BJ (cell line): ENCODE measurements at regions not wholly inside any gene's neighbourhood (a gene's known extent, or its start where the extent isn't known, plus 50 kb on each side); places are given as distances from the start of the nearest gene placed in this dataset.
"Not testable (repeated sequence)": the region's sequence is repeated elsewhere in the genome, so short reads cannot be mapped to it uniquely, and the experiment has no call there.

Experiments
- CTCF ChIA-PET: fragments of 350-600 bp; formaldehyde crosslinking; extraction: SDS; loops from one replicate; lab custom pipeline; 2021; ENCODE audit warnings: antibody characterized with exemption, inconsistent platforms; lab: Yijun Ruan, JAX
- POLR2A ChIA-PET: fragments of 300-600 bp; sonication (Branson Sonifier 250); formaldehyde crosslinking; extraction: SDS; loops from one replicate; lab custom pipeline; 2021; ENCODE audit warnings: antibody characterized with exemption; lab: Charles Lee
- DNase-seq: peaks from one replicate; pipeline ENCODE4 v3.0.0-alpha.2; 2011; ENCODE audit warnings: low read depth
- H3K27me3 ChIP-seq: 2 replicates; pipeline ENCODE4 v1.6.0; 2011; ENCODE audit warnings: low read length; ENCODE audit not compliant: control insufficient read depth, insufficient read depth
- H3K36me3 ChIP-seq: 2 replicates; pipeline ENCODE4 v1.5.1; 2011; ENCODE audit warnings: low read length; ENCODE audit not compliant: control insufficient read depth, insufficient read depth
- H3K4me3 ChIP-seq: 2 replicates; pipeline ENCODE4 v1.5.1; 2011; ENCODE audit warnings: low read depth, mild to moderate bottlenecking, control low read depth, low read length
- TF ChIP-seq, protein P1 (sequence below): IDR thresholded peaks from 2 replicates; pipeline ENCODE4 v1.5.1; 2011; ENCODE audit warnings: low read depth, mild to moderate bottlenecking, control low read depth, inconsistent platforms, low read length, moderate library complexity; ENCODE audit not compliant: insufficient read depth

DNA sequence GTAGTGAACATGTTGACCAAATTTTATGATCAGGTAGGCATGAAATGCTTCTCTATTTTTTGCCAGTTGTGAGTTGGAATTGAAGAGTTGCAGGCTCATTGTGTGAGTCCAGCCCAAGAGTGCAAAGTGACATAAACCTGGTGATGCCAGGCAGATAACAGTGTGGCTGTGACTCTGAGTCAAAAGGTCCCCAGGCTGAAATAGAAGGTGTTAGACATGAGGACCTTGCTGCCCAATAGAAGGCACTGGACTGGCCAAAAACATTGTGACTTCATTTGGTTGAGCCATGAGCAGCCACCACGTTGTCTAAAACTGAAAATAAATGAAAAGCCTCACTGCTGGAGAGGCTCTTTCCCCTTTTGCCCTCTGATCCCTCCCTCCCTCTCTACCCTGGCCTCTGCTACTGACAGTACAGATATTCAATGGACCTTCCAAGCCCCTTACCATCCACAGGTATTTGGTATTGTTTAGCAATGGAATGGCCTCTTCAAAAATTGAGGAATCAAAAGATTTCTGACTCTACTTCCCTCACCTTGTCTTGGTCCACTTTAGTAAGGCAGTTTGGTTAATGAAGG is 67.8 kb upstream of the ABCD3 start:
- ChIA-PET POLR2A (no interaction called here), CTCF (interaction anchor here (0.6 kb wide), 1 partner anchor 58 kb away, joined by 5 read pairs; no protein-coding TSS in a partner anchor)
- TF ChIP-seq, protein P1, sequence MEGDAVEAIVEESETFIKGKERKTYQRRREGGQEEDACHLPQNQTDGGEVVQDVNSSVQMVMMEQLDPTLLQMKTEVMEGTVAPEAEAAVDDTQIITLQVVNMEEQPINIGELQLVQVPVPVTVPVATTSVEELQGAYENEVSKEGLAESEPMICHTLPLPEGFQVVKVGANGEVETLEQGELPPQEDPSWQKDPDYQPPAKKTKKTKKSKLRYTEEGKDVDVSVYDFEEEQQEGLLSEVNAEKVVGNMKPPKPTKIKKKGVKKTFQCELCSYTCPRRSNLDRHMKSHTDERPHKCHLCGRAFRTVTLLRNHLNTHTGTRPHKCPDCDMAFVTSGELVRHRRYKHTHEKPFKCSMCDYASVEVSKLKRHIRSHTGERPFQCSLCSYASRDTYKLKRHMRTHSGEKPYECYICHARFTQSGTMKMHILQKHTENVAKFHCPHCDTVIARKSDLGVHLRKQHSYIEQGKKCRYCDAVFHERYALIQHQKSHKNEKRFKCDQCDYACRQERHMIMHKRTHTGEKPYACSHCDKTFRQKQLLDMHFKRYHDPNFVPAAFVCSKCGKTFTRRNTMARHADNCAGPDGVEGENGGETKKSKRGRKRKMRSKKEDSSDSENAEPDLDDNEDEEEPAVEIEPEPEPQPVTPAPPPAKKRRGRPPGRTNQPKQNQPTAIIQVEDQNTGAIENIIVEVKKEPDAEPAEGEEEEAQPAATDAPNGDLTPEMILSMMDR = no peak
- no peak overlapping the region for H3K4me3 ChIP-seq
- H3K27me3 ChIP-seq = peaks cover 10% of the 10 kb centered on the region
- no peak for DNase-seq
- no peaks in the 10 kb centered on the region for H3K36me3 ChIP-seq

DNA sequence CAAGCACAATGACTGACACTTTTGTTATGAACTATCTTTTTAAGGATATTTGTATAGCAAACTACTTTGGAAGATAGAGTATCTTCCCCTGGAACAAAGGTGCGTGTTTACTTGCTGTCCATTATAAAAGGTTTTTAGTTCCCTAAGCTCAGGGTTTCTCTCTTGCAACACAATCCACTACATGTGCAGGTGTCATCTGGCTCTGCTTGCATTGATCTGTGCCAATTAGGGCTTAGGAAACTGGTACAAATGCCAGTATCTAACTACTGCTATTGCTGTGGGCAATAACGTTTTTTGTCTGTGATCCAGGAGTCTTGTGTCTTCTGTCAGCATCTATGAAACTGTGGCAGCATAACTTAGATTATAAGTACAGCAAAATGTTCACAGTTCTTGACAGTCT is 68.3 kb upstream of the ABCD3 start:
- ChIA-PET POLR2A (no interaction called here), CTCF (no interaction called here)
- no peak for DNase-seq
- TF ChIP-seq, protein P1 = no peak
- Histone ChIP-seq H3K27me3 (peaks cover 9% of the 10 kb centered on the region), H3K36me3 (no peaks in the 10 kb centered on the region), H3K4me3 (no peak overlapping the region)

DNA sequence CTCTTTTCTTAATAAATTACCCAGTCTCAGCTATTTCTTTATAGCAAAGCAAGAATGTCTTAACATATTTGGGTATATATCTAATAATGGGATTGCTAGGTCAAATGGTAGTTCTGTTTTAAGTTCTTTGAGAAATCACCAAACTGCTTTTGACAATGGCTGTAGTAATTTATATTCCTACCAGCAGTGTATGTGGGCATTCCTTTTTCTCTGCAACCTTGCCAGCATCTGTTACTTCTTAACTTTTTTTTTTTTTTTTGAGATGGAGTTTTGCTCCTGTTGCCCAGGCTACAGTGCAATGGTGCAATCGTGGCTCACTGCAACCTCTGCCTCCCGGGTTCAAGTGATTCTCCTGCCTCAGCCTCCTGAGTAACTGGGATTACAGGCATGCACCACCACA is 69.8 kb upstream of the ABCD3 start:
- DNase-seq, H3K36me3 ChIP-seq, CTCF ChIA-PET, H3K27me3 ChIP-seq, POLR2A ChIA-PET, H3K4me3 ChIP-seq: not testable (repeated sequence)

DNA sequence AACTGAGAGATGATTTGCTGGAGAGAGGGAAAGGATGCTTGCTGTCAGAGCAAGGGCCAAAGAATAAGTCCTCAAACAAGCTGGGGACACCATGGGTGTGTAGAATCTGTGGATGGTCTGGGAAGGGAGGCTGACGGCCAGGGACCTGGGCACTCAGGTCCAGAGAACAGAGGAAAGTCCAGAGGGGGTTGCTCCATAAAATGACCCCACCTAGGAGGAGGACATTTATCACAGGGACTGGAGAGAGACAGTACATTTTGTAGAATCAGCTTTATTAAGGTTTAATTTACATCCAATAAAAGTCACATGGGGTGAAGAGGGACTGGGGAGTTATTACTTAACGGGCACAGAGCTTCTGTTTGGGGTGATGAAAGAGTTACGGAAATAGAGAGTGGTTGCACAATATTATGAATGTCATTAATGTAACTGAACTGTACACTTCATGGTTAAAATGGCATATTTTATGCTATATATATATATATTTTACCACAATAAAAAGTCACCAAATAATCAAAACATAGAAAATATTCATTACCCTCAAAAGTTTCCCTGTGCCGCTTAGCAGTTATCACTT is 73.0 kb upstream of the ABCD3 start:
- TF ChIP-seq, protein P1 = no peak
- ChIA-PET POLR2A (no interaction called here), CTCF (interaction anchor here (1.4 to 26.7 kb wide), 3 partner anchors 9 to 310 kb away, joined by 5 to 874 read pairs (median 6); no protein-coding TSS in a partner anchor)
- H3K4me3 ChIP-seq = no peak overlapping the region
- H3K36me3 ChIP-seq = no peaks in the 10 kb centered on the region
- no peak for DNase-seq
- H3K27me3 ChIP-seq = peaks cover 8% of the 10 kb centered on the region

DNA sequence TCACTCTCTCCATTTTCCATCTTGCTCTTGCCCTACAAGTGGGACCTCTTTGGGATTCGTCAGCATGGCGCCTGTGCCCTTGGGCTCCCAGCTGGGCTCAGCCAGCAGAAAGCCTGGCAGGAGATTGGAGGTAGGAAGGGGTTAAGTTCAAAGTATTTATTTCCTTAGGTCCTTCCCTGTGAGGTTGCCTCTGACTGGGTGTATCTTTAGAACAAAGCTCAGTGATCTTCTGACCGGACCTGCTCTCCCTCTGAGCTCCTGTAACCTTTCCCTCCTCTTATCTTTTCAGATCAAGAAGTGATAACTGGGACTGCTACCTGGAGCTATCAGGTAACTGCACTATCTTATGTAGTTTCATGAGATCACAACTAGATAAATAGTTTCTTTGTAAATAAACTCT is 75.8 kb upstream of the ABCD3 start:
- ChIA-PET POLR2A (no interaction called here), CTCF (interaction anchor here (1.0 to 26.7 kb wide), 3 partner anchors 57 to 307 kb away, joined by 3 to 874 read pairs (median 7); no protein-coding TSS in a partner anchor)
- H3K4me3 ChIP-seq = no peak overlapping the region
- TF ChIP-seq, protein P1 = no peak
- no peak for DNase-seq
- H3K36me3 ChIP-seq = no peaks in the 10 kb centered on the region
- H3K27me3 ChIP-seq = peaks cover 10% of the 10 kb centered on the region
